Testis (tissue), 2 donors: ENCODE measurements at regions not wholly inside any gene's neighbourhood (a gene's known extent, or its start where the extent isn't known, plus 50 kb on each side); places are given as distances from the start of the nearest gene placed in this dataset.

Source experiments
- CTCF ChIP-seq, 3 experiments: fragments of 450-650 bp in 2 of 3; fragments of 200-600 bp in 1 of 3; sonication (generic) in 1 of 3; IDR thresholded peaks; one replicate each; pipeline ENCODE4 v1.5.1; 2016 to 2019; ENCODE audit warnings: antibody characterized with exemption in 3 of 3, mild to moderate bottlenecking in 2 of 3, moderate library complexity in 1 of 3
- POLR2A ChIP-seq: fragments of 450-650 bp; IDR thresholded peaks from one replicate; pipeline ENCODE4 v1.6.1; 2017; ENCODE audit warnings: antibody characterized with exemption, mild to moderate bottlenecking, moderate library complexity

- TF ChIP-seq POLR2A (no peak), CTCF (IDR thresholded peaks at IDR 0.05) (no peak)
Measured at GRCh38 chr12:115824936-115825602, 452.4 kb downstream of the MED13L start.
